CD14-positive monocyte (primary cell): ENCODE measurements at regions not wholly inside any gene's neighbourhood (a gene's known extent, or its start where the extent isn't known, plus 50 kb on each side); places are given as distances from the start of the nearest gene placed in this dataset.

Experiments used
- DNase-seq, 3 donors: peaks; one replicate each; pipeline ENCODE4 v3.0.0-alpha.2; 2011 to 2022
- H2AFZ ChIP-seq: 2 replicates; pipeline ENCODE4 v1.6.0; 2012; ENCODE audit warnings: mild to moderate bottlenecking, low read depth, low read length, inconsistent platforms; ENCODE audit not compliant: insufficient read depth, poor library complexity, severe bottlenecking
- H3K27ac ChIP-seq, 2 donors: 1 replicate in 1 of 2; 2 replicates in 1 of 2; pipeline ENCODE4 v1.5.1; 2012 to 2013; ENCODE audit warnings: low read length in 2 of 2, control low read depth in 1 of 2, inconsistent platforms in 1 of 2, low read depth in 1 of 2, mild to moderate bottlenecking in 1 of 2
- H3K27me3 ChIP-seq, 2 donors: one replicate each; pipeline versions ENCODE4 v1.6.0 to v1.6.1; 2011 to 2013; ENCODE audit warnings: low read length in 2 of 2; ENCODE audit not compliant: control insufficient read depth in 2 of 2, insufficient read depth in 2 of 2
- H3K36me3 ChIP-seq, 2 donors: replicated peaks in 1 of 2; 1 replicate in 1 of 2; 2 replicates in 1 of 2; pipeline versions ENCODE4 v1.5.1 to v1.6.1; 2012 to 2013; ENCODE audit warnings: low read length in 2 of 2, control low read depth in 1 of 2, inconsistent platforms in 1 of 2, mild to moderate bottlenecking in 1 of 2; ENCODE audit not compliant: insufficient read depth in 2 of 2, control insufficient read depth in 1 of 2
- H3K4me1 ChIP-seq, 2 donors: 1 replicate in 1 of 2; 2 replicates in 1 of 2; pipeline versions ENCODE4 v1.5.1 to v1.6.1; 2012 to 2013; ENCODE audit warnings: low read length in 2 of 2, control low read depth in 1 of 2, inconsistent platforms in 1 of 2, mild to moderate bottlenecking in 1 of 2, moderate library complexity in 1 of 2; ENCODE audit not compliant: insufficient read depth in 2 of 2, control insufficient read depth in 1 of 2
- H3K4me2 ChIP-seq: replicated peaks from 2 replicates; pipeline ENCODE3; 2012; ENCODE audit warnings: low read length, moderate library complexity, mild to moderate bottlenecking; ENCODE audit not compliant: poor library complexity, severe bottlenecking; ENCODE audit errors: extremely low read depth
- H3K4me3 ChIP-seq, 3 experiments: fragments of 200-600 bp in 1 of 3; sonication (generic) in 1 of 3; replicated peaks in 1 of 3; 1 replicate in 2 of 3; 2 replicates in 1 of 3; pipeline ENCODE4 v1.5.1; 2011 to 2013; ENCODE audit warnings: low read length in 3 of 3, mild to moderate bottlenecking in 3 of 3, control low read depth in 2 of 3, low read depth in 2 of 3, inconsistent platforms in 1 of 3, moderate library complexity in 1 of 3
- H3K79me2 ChIP-seq: 2 replicates; pipeline ENCODE4 v1.6.0; 2012; ENCODE audit warnings: mild to moderate bottlenecking, control low read depth, inconsistent platforms, low read length, moderate library complexity; ENCODE audit not compliant: insufficient read depth
- H3K9ac ChIP-seq: 2 replicates; pipeline ENCODE4 v1.6.0; 2017; ENCODE audit warnings: low read length, mild to moderate bottlenecking; ENCODE audit not compliant: insufficient read depth, poor library complexity, severe bottlenecking
- H3K9me3 ChIP-seq, 2 donors: replicated peaks in 1 of 2; 1 replicate in 1 of 2; 2 replicates in 1 of 2; pipeline versions ENCODE4 v1.5.1 to v1.6.1; 2012 to 2013; ENCODE audit warnings: low read length in 2 of 2, control low read depth in 1 of 2; ENCODE audit not compliant: control insufficient read depth in 1 of 2, insufficient read depth in 1 of 2
- H4K20me1 ChIP-seq: 2 replicates; pipeline ENCODE4 v1.6.0; 2012; ENCODE audit warnings: mild to moderate bottlenecking, low read length, control low read depth, moderate library complexity; ENCODE audit not compliant: insufficient read depth
- H3K27ac Mint-ChIP-seq, 7 donors: one replicate each; pipeline ENCODE4 v1.8.0; 2020; ENCODE audit warnings: mild to moderate bottlenecking in 7 of 7, mixed read lengths in 7 of 7, moderate library complexity in 6 of 7, inconsistent platforms in 2 of 7
- H3K27me3 Mint-ChIP-seq, 3 donors: one replicate each; pipeline ENCODE4 v1.8.0; 2021 to 2022; ENCODE audit warnings: low read depth in 3 of 3, mild to moderate bottlenecking in 3 of 3, mixed read lengths in 3 of 3, moderate library complexity in 3 of 3, inconsistent platforms in 1 of 3
- H3K36me3 Mint-ChIP-seq, 2 donors: one replicate each; pipeline ENCODE4 v1.8.0; 2020; ENCODE audit warnings: mixed read lengths in 2 of 2, inconsistent platforms in 1 of 2, mild to moderate bottlenecking in 1 of 2
- H3K4me1 Mint-ChIP-seq: one replicate; pipeline ENCODE4 v1.8.0; 2020; ENCODE audit warnings: mild to moderate bottlenecking, mixed read lengths
- H3K4me3 Mint-ChIP-seq, 2 donors: one replicate each; pipeline ENCODE4 v1.8.0; 2020; ENCODE audit warnings: mild to moderate bottlenecking in 2 of 2, mixed read lengths in 2 of 2, moderate library complexity in 1 of 2
- H3K9me3 Mint-ChIP-seq, 7 donors: one replicate each; pipeline ENCODE4 v1.8.0; 2020 to 2022; ENCODE audit warnings: mixed read lengths in 7 of 7, mild to moderate bottlenecking in 6 of 7, moderate library complexity in 6 of 7, inconsistent platforms in 2 of 7
- CTCF ChIP-seq: fragments of 200-600 bp; IDR thresholded peaks from one replicate; pipeline ENCODE4 v1.8.0; 2022; ENCODE audit warnings: antibody characterized with exemption, mild to moderate bottlenecking
- WGBS: methylation state at CpG from one replicate; pipeline ENCODE4 v1.1.5; 2013; ENCODE audit warnings: missing lambda C conversion rate; ENCODE audit not compliant: insufficient coverage; 5-methylcytosine and 5-hydroxymethylcytosine counted together
- intact Hi-C, 2 donors: fragments of 100-400 bp; cut with micrococcal nuclease; formaldehyde crosslinking; loops; one replicate each; pipeline versions ENCODE4 v1.15.0 to v1.15.1; 2023

DNA sequence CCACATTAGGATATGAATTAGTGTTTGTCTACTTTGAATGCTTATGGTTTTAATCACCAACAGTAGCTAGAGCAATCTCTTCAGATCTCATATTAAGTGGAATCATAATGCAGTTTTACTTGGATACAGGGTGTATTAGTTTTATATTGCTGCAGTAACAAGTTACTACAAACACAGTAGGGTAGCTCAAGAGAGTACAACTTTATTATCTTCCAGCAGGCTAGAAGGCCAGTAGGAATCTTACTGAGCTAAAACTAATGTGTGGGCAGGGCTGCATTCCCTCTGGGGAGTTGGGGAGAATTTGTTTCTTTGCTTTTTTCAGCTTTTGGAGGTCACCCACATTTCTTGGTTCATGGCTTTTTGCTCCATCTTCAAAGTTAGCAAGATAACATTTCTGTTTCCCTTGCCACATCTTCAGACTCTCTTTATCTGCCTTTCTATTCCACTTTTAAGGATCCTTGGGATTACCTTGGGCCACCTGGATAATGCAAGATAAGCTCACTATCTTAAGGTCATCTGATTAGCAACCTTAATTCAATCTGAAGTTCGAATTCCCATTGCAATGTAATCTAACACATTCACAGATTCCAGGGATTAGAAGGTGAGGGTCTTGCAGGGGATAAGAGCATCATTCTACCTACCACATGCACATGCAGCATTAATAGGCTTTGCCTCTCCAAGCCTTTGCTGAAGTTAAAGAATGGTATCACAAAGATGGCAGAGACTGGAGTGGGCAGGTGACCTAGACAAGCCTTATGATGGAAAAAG lies 134.1 kb upstream of the SLC10A2 start:
- Histone ChIP-seq H4K20me1 (no peaks in the 10 kb centered on the region), H3K4me1 (no peaks in the 10 kb centered on the region), H3K4me2 (no peak overlapping the region), H3K79me2 (no peaks in the 10 kb centered on the region), H2AFZ (no peak overlapping the region), H3K4me3 (no peak overlapping the region), H3K27me3 (no peaks in the 10 kb centered on the region), H3K27ac (no peak overlapping the region), H3K9me3 (peaks cover 4 to 9% of the 10 kb centered on the region in 2 donors), H3K9ac (no peak overlapping the region), H3K36me3 (no peaks in the 10 kb centered on the region)
- no peak overlapping the region for H3K4me3 Mint-ChIP-seq
- DNase-seq, result no peak
- H3K36me3 Mint-ChIP-seq, result no peaks in the 10 kb centered on the region
- intact Hi-C loops, result no loop called here
- no peaks in the 10 kb centered on the region for H3K4me1 Mint-ChIP-seq
- no peak for TF ChIP-seq CTCF
- no peak overlapping the region for H3K27ac Mint-ChIP-seq
- no CpG with 5 or more reads among the region's 1 CpG for WGBS
- no peaks in the 10 kb centered on the region for H3K27me3 Mint-ChIP-seq
- peaks cover 6 to 12% (median 9%) of the 10 kb centered on the region in 7 donors for H3K9me3 Mint-ChIP-seq

DNA sequence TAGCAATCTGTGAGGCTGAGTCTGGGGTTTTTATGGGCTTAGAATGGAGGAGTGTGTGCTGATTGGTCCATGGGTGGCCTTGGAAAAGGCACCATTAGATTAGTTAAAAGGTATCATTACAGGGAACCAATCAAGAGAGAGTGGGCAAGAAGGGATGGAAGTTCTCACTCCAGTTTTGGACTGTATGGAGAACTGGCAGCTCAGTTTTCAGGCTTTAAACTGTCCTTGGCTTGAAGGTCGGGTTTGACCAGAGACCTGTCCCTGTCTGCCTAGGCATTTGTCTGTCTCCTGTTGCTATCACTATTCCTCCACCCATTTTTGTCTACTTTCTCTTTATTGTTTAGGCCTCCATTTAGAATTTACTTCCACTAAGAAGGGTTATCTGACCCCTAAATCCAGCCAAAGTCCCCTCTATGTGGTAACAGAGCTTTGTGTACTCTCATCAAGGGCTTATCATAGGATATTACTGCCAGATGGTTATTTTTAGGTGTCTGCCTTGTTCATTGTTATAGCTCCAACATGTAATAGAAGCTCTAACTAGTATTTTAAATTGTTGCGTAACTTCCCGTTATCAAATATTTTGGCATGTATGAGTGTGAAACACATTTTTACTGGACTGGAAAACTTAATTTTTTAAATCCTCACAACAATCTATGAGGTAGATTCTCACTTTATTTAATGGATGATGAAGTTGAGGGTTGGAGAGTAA lies 133.3 kb upstream of the SLC10A2 start:
- Histone ChIP-seq H2AFZ (no peak overlapping the region), H3K27ac (no peak overlapping the region), H3K9me3 (peaks cover 4 to 9% of the 10 kb centered on the region in 2 donors), H3K27me3 (no peaks in the 10 kb centered on the region), H3K4me3 (no peak overlapping the region), H3K4me1 (no peaks in the 10 kb centered on the region), H3K79me2 (no peaks in the 10 kb centered on the region), H3K4me2 (no peak overlapping the region), H4K20me1 (no peaks in the 10 kb centered on the region), H3K36me3 (no peaks in the 10 kb centered on the region), H3K9ac (no peak overlapping the region)
- no peak for DNase-seq
- Mint-ChIP-seq H3K27me3 (no peaks in the 10 kb centered on the region), H3K4me3 (no peak overlapping the region), H3K27ac (no peak overlapping the region), H3K36me3 (no peaks in the 10 kb centered on the region), H3K4me1 (no peaks in the 10 kb centered on the region), H3K9me3 (peaks cover 6 to 12% (median 9%) of the 10 kb centered on the region in 7 donors)
- 100% methylated on average over 1 of the region's 3 CpGs for WGBS
- intact Hi-C loops, result no loop called here
- TF ChIP-seq CTCF, result no peak
